ENCODE measurements at regions not wholly inside any gene's neighbourhood (a gene's known extent, or its start where the extent isn't known, plus 50 kb on each side); places are given as distances from the start of the nearest gene placed in this dataset.

- DNase-seq (no peak), ATAC-seq (ENCODE audit: low read depth) (no peak)
- H3K9me3 Mint-ChIP-seq: no peaks in the 10 kb centered on the region
- H3K27ac Mint-ChIP-seq: no peak overlapping the region
- H3K4me3 Mint-ChIP-seq: no peak overlapping the region
- H3K4me1 Mint-ChIP-seq: no peaks in the 10 kb centered on the region
- POLR2A ChIA-PET: interaction anchor here (0.6 kb wide), 1 partner anchor 920 kb away, joined by 4 read pairs; no protein-coding TSS in a partner anchor
- CTCF ChIA-PET: no interaction called here
- peaks cover under 1% of the 10 kb centered on the region for H3K27me3 Mint-ChIP-seq
- no peaks in the 10 kb centered on the region for H3K36me3 Mint-ChIP-seq (ENCODE audit: low read depth)
- TF ChIP-seq CTCF (IDR thresholded peaks at IDR 0.05): no peak
- intact Hi-C loops (cut with micrococcal nuclease): no loop called here
These were observed 320.9 kb downstream of the SAMD5 start for GRCh38 chr6:147829418-147829817.

GRCh38 chr6:147829835-147830234 lies 321.3 kb downstream of the SAMD5 start:
- POLR2A ChIA-PET: interaction anchor here (0.6 kb wide), 1 partner anchor 920 kb away, joined by 4 read pairs; no protein-coding TSS in a partner anchor

DNA sequence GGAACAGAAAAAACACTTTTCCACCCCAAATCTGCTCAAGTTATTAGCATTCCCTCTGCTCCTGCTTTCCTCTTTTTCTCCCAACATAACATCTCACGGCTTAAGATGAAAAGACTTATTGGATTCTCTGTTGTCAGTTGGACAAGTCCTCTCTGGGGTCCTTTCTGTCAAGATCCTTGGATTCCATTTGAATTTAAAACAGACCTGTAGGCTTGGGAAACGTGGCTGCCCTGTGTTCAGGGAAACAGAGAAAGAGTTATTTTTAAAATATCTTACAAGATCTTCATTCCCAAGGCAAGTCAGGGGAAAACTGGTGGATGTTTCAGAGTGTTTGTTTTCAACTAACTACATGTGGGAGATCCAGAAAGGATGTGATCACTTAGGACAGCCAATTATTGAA lies 322.9 kb downstream of the SAMD5 start:
- no peak for DNase-seq
- no peak for ATAC-seq (ENCODE audit: low read depth)
- Mint-ChIP-seq H3K4me3 (no peak overlapping the region), H3K27me3 (peaks cover 2% of the 10 kb centered on the region), H3K27ac (no peak overlapping the region), H3K9me3 (no peaks in the 10 kb centered on the region), H3K4me1 (no peaks in the 10 kb centered on the region), H3K36me3 (ENCODE audit: low read depth) (no peaks in the 10 kb centered on the region)
- no peak for TF ChIP-seq CTCF (IDR thresholded peaks at IDR 0.05)
- intact Hi-C loops (cut with micrococcal nuclease): no loop called here
- ChIA-PET CTCF (no interaction called here), POLR2A (no interaction called here)

More at GRCh38 chr6:147829835-147830234, 321.3 kb downstream of the SAMD5 start:
- no peak overlapping the region for H3K4me3 Mint-ChIP-seq
- no peaks in the 10 kb centered on the region for H3K9me3 Mint-ChIP-seq
- H3K4me1 Mint-ChIP-seq: no peaks in the 10 kb centered on the region
- ATAC-seq (ENCODE audit: low read depth) (no peak), DNase-seq (no peak)
- no peaks in the 10 kb centered on the region for H3K36me3 Mint-ChIP-seq (ENCODE audit: low read depth)
- H3K27me3 Mint-ChIP-seq: peaks cover 2% of the 10 kb centered on the region
- CTCF ChIA-PET: no interaction called here
- TF ChIP-seq CTCF (IDR thresholded peaks at IDR 0.05): no peak
- intact Hi-C loops (cut with micrococcal nuclease): no loop called here
- no peak overlapping the region for H3K27ac Mint-ChIP-seq

DNA sequence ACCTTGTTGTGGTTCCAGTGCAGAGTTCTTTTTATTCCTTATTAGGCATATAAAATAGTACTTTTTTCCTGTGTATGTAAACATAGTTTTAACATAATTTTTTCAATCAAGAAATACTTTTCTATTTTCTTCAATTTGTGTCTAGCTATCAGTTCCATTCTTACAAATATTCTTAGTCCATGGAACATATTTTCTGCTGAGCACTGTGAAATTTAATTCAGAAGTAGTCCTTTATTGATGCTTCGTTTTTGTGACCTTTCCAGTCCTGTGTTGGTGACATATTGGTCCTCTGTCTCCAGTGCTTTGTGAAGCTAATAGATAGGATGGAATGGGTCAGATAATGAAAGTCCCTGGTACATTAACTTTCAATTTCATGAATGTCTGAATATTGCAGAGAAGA lies 325.1 kb downstream of the SAMD5 start:
- H3K9me3 Mint-ChIP-seq: no peaks in the 10 kb centered on the region
- H3K4me3 Mint-ChIP-seq: no peak overlapping the region
- CTCF ChIA-PET: no interaction called here
- no peak overlapping the region for H3K27ac Mint-ChIP-seq
- POLR2A ChIA-PET: no interaction called here
- H3K27me3 Mint-ChIP-seq: peaks cover 2% of the 10 kb centered on the region
- no peaks in the 10 kb centered on the region for H3K4me1 Mint-ChIP-seq
- H3K36me3 Mint-ChIP-seq (ENCODE audit: low read depth): no peaks in the 10 kb centered on the region
- intact Hi-C loops (cut with micrococcal nuclease): no loop called here
- DNase-seq: no peak
- no peak for TF ChIP-seq CTCF (IDR thresholded peaks at IDR 0.05)
- no peak for ATAC-seq (ENCODE audit: low read depth)

GRCh38 chr6:147834084-147834776 lies 325.7 kb downstream of the SAMD5 start:
- no peak for TF ChIP-seq CTCF (IDR thresholded peaks at IDR 0.05)
- DNase-seq: no peak
- Mint-ChIP-seq H3K9me3 (no peaks in the 10 kb centered on the region), H3K36me3 (ENCODE audit: low read depth) (no peaks in the 10 kb centered on the region), H3K4me3 (no peak overlapping the region), H3K27ac (no peak overlapping the region), H3K4me1 (no peaks in the 10 kb centered on the region), H3K27me3 (peaks cover 2% of the 10 kb centered on the region)
- intact Hi-C loops (cut with micrococcal nuclease): no loop called here
- ChIA-PET CTCF (no interaction called here), POLR2A (no interaction called here)
- no peak for ATAC-seq (ENCODE audit: low read depth)
